Activated T-cell treated with anti-CD3 and anti-CD28 coated beads for 1 hour (primary cell): ENCODE measurements at regions not wholly inside any gene's neighbourhood (a gene's known extent, or its start where the extent isn't known, plus 50 kb on each side); places are given as distances from the start of the nearest gene placed in this dataset.
"Not testable (repeated sequence)": the region's sequence is repeated elsewhere in the genome, so short reads cannot be mapped to it uniquely, and the experiment has no call there.

Source experiments
- DNase-seq: peaks from one replicate; pipeline ENCODE4 v3.0.0-alpha.2; 2020; ENCODE audit warnings: low read depth

DNA sequence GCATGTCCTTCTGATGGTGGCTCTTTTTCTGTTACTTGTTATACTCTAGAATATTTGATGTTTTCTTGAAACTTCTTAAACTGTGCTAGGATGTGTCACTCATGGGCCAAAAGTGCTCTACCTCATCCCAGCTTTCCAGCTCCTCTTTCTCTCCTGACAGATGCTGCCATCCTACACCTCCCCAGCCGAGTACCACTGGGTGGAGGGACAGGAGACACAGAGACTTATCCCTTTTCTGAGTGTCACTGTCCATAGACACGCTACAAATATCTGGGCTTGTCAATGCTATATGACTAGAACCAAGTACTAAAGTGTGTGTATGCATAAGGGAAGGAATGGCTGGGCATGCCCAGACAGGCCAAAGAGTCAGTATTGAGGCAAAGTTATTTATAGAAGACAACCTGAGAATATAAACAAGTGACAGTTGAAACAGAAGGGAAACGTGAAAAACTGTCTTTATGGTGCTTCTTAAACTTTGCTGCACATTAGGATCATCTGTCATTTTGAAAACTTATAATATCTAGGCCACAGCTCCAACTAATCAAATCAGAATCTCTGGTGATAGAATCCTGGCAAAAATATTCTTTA, 188.0 kb downstream of the CARTPT start:
- no peak for DNase-seq

- no peak for DNase-seq
Observed at GRCh38 chr5:71907608-71908145, 188.6 kb downstream of the CARTPT start.

GRCh38 chr5:71910741-71911140, 191.7 kb downstream of the CARTPT start:
- DNase-seq, result no peak

GRCh38 chr5:71912021-71912420, 192.9 kb downstream of the CARTPT start:
- no peak for DNase-seq

GRCh38 chr5:71914281-71914680, 193.0 kb upstream of the MAP1B start:
- no peak for DNase-seq

- no peak for DNase-seq
Observed at GRCh38 chr5:71922584-71923106, 184.6 kb upstream of the MAP1B start.

DNA sequence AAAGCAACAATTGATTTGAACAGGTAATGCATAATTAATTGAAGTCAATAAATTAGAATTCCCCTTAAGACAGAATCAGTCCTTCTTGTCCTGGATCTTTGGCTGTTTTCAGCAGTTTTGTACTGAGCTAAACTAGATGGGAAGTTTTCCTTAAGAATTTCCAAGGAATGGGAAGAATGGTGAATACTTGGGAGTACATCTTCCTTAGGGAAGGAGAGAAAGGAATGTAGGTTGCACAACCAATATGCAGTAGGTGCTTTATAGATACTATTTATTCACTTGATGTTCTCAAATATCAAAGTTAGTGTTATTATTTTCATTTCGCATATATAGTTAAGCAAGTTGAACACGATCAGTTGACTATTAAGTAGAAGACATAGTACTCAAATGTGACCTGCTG, 183.5 kb upstream of the MAP1B start:
- no peak for DNase-seq

DNA sequence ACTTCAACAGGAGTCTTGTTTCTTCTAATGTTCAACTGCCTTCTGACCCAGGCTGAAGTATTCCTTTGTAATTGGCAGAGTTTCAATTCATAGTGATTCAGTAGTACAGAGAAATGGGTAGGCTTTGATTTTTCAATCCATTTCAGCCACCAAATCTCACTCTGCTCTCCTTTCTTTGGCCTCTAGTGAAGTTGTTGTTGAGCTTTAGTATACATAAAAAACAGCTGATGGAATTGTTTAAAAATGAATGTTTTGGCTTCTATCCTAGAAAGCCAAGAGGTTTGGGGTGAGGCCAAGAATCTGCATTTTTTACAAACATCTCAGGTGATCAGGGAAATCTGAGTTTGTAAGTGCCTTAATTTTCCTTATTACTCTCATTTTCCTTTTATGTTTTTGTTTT, 182.9 kb upstream of the MAP1B start:
- no peak for DNase-seq

- DNase-seq, result no peak
Observed at GRCh38 chr5:71924980-71925379, 182.3 kb upstream of the MAP1B start.

DNA sequence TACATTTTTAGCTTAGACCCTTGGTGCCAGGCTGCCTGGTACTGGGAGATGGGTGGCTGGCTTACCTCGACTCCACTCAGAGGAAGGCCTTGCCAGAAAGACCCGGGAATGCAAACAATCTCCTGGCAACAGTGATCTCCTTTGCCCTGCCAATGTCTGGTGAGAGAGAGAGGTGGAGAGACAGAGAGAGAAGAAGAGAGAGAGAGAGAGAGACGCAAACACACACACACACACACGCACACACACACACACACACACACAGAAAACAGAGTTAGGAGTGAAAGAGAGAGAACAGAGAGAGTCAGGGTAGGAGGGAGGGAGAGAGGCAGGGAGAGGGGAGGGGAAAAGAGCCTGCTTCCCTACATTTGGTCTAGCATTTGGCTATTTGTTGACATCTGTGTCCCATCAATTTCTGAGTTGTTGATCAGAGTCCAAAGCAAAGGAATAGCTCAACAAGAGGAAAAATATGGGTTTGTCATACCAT, 181.6 kb upstream of the MAP1B start:
- DNase-seq, result no peak

DNA sequence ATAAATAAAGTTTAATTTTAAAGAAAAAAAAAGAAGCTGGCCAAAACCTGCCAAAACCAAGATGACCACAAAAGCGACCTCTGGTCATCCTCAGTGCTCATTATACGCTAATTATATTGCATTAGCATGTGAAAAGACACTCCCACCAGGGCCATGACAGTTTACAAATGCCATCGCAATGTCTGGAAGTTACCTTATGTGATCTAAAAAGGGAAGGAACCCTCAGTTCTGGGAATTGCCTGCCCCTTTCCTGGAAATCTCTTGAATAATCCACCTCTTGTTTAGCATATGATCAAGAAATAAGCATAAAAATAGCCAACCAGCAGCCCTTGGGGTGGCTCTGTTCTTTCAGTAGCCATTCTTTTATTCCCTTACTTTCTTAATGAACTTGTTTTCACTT, 178.3 kb upstream of the MAP1B start:
- DNase-seq, result no peak

DNA sequence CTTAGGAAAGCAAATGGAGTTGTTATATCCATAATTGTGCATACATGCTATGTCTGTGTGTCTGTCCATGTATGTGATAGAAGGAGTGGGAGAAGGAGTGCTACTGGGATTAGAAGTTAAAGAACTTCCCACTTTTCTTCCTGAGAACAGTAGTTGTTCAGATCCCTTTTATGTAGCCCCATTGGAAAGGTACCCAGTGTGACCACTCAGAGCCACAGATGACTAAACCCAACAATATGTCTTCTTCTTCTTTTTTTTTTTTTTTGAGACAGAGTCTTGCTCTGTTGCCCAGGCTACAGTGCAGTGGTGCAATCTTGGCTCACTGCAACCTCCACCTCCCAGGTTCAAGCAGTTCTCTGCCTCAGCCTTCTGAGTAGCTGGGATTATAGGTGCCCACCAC, 176.7 kb upstream of the MAP1B start:
- DNase-seq, result not testable (repeated sequence)

- DNase-seq, result no peak
Observed at GRCh38 chr5:71932131-71932654, 175.1 kb upstream of the MAP1B start.

- no peak for DNase-seq
Observed at GRCh38 chr5:71932655-71933338, 174.5 kb upstream of the MAP1B start.

- DNase-seq, result no peak
Observed at GRCh38 chr5:71934322-71934721, 173.0 kb upstream of the MAP1B start.

DNA sequence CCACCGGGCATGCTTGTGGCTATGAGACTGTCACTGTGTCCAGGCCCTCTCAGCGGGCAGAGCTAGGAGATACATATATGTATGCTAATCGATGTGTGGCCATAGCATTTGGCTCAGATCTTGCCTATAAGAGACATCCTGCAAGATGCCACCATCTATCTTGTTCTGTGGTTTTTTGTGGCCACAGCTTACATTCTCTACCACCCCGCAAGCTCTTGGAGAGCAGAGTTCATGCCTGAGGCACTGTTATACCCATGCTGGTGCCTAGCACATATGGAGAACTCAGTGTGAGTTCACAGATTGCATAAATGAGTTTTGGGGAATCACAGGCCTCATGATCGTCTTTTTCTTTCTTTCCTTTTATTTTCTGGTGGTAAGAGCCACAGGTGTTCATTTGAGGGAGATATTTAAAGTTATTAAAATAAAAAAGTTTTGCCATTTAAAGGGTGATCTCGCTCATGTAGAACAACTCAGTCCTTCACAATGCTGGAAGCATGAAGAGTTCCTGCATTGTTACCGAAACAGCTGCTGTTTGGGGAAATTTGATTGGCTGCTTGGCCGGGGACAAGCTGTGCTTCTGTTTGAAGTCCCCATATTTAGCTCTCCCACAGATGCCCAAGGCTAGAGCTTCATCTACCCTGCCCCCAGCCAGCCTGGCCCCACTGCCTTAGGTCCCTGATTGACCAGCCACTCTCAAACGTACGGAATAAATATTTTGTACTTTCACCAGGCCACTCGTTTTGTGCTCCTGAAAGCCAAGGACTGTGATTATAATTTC, 169.2 kb upstream of the MAP1B start:
- no peak for DNase-seq

GRCh38 chr5:71938895-71939294, 168.4 kb upstream of the MAP1B start:
- DNase-seq, result no peak

DNA sequence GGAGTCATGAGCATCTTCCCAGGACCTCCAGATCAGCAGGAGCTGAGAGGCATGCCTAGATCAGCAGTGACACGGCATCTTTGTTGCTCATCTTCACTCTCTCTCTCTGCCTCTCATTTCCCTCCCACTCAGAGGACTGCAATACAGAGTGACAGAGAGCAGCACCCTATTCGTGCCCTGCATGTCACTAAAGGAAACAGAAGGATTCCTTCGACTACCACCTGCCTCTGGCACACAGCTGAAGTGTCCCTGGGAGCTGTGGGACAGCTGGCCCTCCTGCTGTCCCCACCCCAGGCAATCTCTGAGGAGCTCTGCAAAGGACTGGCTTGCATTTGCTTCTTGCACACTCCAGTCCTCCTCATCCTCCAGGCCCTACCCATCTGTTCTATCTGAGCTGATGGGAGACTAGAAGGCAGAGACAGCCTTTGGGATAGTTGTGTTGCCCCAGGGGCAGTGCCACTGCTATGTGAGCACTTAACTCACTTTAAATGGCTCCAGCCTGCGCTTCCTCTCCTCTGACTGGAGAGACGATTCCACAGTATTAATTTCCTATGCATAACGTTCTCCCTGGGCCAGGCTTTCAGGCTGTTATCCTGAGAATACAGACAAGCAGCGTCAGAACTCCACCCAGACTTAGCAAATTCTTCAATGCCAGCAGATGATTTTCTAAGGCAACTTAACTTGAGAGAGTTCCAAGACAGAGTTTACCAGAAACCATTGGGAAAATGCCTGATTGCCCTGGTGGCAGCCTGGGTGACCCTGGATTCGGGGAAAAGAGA, 167.6 kb upstream of the MAP1B start:
- no peak for DNase-seq

GRCh38 chr5:71943874-71944273, 163.4 kb upstream of the MAP1B start:
- DNase-seq, result no peak

DNA sequence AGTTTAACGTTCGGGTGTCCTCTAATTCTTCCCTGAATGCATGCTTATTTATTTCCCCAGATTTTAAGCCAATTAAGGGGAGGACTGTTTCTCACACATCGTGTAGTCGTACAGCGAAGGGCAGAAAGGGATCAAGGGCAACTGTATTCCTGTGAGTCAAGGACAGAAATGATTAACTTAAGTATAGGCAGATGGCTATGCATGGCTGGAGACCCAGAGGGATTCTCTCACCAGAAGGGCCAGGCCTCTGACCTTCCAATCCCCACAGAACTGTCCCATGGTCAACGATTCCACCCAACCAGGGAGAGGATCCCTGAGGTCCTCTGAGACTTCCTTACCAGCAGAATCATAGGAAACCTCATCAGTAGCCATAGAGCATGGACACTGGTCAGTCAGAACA, 161.8 kb upstream of the MAP1B start:
- DNase-seq, result no peak

DNA sequence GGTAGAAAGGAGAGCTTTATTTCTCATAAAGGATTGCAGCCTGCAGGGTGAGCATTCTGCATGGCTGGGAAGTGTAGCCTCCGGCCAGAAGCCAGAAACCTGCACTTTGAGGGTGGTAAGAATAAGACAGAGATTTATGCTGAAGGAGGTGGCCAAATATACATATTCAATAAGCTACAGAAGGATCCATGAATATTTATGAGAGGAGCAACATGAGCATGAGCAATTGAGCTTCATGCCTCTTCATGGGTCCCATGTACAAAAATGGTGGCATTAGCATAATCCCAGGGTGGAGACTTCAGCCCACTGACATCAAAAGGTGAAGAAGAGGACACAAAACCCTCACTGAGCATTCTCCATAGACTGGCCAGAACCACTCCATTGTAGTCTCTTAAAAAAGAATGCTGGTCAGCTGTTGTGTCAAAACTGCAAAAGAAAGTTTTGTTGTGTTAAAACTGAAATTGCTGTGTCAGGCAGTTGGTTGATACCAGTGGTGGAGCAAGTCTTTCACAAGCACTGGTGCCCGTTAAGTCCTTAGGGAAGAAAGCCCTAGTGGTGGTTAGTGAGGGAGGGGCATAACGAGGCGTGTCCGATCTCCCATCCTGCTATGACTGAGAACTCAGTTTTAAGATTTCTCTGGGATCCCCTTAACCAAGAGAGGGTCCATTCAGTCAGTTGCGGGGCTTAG, 160.8 kb upstream of the MAP1B start:
- DNase-seq, result no peak
